ENCODE measurements at regions not wholly inside any gene's neighbourhood (a gene's known extent, or its start where the extent isn't known, plus 50 kb on each side); places are given as distances from the start of the nearest gene placed in this dataset.
"Not testable (repeated sequence)": the region's sequence is repeated elsewhere in the genome, so short reads cannot be mapped to it uniquely, and the experiment has no call there.

- no peak for DNase-seq
These were observed 112.8 kb upstream of the KCND2 start for GRCh38 chr7:120160166-120160565.

GRCh38 chr7:120163449-120163848 is 109.5 kb upstream of the KCND2 start:
- no peak for DNase-seq

- DNase-seq, result no peak
These were observed 107.7 kb upstream of the KCND2 start for GRCh38 chr7:120165227-120165626.

- DNase-seq, result no peak
These were observed 104.9 kb upstream of the KCND2 start for GRCh38 chr7:120168066-120168465.

- DNase-seq, result no peak
These were observed 102.8 kb upstream of the KCND2 start for GRCh38 chr7:120169996-120170783.

- no peak for DNase-seq
These were observed 102.1 kb upstream of the KCND2 start for GRCh38 chr7:120170834-120171233.

- no peak for DNase-seq
These were observed 101.6 kb upstream of the KCND2 start for GRCh38 chr7:120171406-120171805.

- no peak for DNase-seq
These were observed 92.8 kb upstream of the KCND2 start for GRCh38 chr7:120180221-120180620.

GRCh38 chr7:120181499-120181898 is 91.5 kb upstream of the KCND2 start:
- no peak for DNase-seq

- DNase-seq, result no peak
These were observed 88.1 kb upstream of the KCND2 start for GRCh38 chr7:120184866-120185265.

GRCh38 chr7:120185940-120186682 is 86.9 kb upstream of the KCND2 start:
- no peak for DNase-seq

GRCh38 chr7:120186688-120187087 is 86.3 kb upstream of the KCND2 start:
- no peak for DNase-seq

GRCh38 chr7:120189623-120190022 is 83.4 kb upstream of the KCND2 start:
- DNase-seq, result no peak

- DNase-seq, result no peak
These were observed 82.9 kb upstream of the KCND2 start for GRCh38 chr7:120190109-120190508.

- DNase-seq, result no peak
These were observed 82.4 kb upstream of the KCND2 start for GRCh38 chr7:120190566-120190965.

- not testable (repeated sequence) for DNase-seq
These were observed 81.6 kb upstream of the KCND2 start for GRCh38 chr7:120191423-120191822.

GRCh38 chr7:120201290-120201689 is 71.7 kb upstream of the KCND2 start:
- no peak for DNase-seq

GRCh38 chr7:120205101-120205500 is 67.9 kb upstream of the KCND2 start:
- no peak for DNase-seq

GRCh38 chr7:120207037-120207436 is 65.9 kb upstream of the KCND2 start:
- DNase-seq, result no peak

- no peak for DNase-seq
These were observed 57.3 kb upstream of the KCND2 start for GRCh38 chr7:120215654-120216053.

- DNase-seq, result no peak
These were observed 56.0 kb upstream of the KCND2 start for GRCh38 chr7:120216947-120217346.

- no peak for DNase-seq
These were observed 54.3 kb upstream of the KCND2 start for GRCh38 chr7:120218712-120219111.

- no peak for DNase-seq
These were observed 51.3 kb upstream of the KCND2 start for GRCh38 chr7:120221666-120222065.

Measured in NCI-H187 (cell line).